ENCODE measurements at regions not wholly inside any gene's neighbourhood (a gene's known extent, or its start where the extent isn't known, plus 50 kb on each side); places are given as distances from the start of the nearest gene placed in this dataset.
"Not testable (repeated sequence)": the region's sequence is repeated elsewhere in the genome, so short reads cannot be mapped to it uniquely, and the experiment has no call there.

- not testable (repeated sequence) for H3K4me3 ChIP-seq; H3K27me3 ChIP-seq (ENCODE audit: insufficient read depth); H4K20me1 ChIP-seq (replicated peaks; ENCODE audit: insufficient read depth); H2AFZ ChIP-seq; ATAC-seq; H3K27ac ChIP-seq (ENCODE audit: low read depth); H3K4me1 Mint-ChIP-seq; H3K79me2 ChIP-seq (replicated peaks; ENCODE audit: insufficient read depth); H3K4me3 Mint-ChIP-seq; H3K4me2 ChIP-seq; H3K27ac Mint-ChIP-seq; H3K27me3 Mint-ChIP-seq (ENCODE audit: insufficient read depth, low read depth, poor library complexity); H3K36me3 Mint-ChIP-seq (ENCODE audit: low read depth); DNase-seq (ENCODE audit: low spot score); H3K9me3 Mint-ChIP-seq; H3F3A ChIP-seq (replicated peaks; ENCODE audit: low read depth); H3K9me2 ChIP-seq (ENCODE audit: insufficient read depth); H3K4me1 ChIP-seq (ENCODE audit: insufficient read depth); H3K36me3 ChIP-seq (ENCODE audit: insufficient read depth)
Measured at GRCh38 chr15:92850218-92850617, 49.9 kb upstream of the CHD2 start.

All from GM23338 (cell line).